NCI-H460 (cell line): ENCODE measurements at regions not wholly inside any gene's neighbourhood (a gene's known extent, or its start where the extent isn't known, plus 50 kb on each side); places are given as distances from the start of the nearest gene placed in this dataset.

ENCODE experiments used
- DNase-seq: peaks from one replicate; pipeline ENCODE4 v3.0.0-alpha.2; 2016; ENCODE audit warnings: low read depth; ENCODE audit errors: extremely low read depth

DNA sequence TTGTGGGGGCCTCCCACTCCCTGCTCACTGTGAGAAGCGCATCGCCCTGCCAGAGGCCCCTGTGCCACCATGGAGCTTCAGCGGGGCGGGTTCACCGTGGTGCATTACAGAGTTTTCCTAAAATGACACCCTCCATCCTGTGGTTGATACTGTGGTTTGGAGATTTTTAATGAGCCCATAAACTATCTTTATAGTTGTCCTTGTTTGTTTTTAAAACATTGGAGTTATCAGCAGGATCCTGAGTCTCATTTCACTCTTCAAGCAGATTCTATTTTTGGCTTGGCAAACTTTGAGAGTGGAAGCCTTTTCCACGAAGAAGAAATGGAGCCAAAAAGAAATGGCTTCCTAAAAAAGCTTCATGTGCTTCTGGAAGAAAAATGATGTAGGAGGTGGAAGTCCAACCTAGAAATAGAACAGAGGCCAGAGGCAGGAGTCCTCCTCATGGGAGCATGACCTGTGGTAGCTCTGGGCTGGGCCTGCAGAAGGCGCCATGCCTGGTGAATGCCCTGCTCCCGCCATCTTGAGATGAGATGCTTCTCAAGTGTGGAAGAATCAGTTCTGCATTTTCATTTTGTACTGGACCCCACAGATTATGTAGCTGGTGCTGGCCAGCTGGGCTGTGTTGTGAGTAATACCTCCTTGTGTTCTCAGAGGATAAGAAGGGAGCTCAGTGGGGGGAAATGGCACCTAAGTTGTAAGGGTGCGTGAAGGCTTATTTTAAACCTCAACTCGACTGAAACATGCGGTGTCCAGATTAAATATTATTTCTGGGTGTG lies 79.0 kb upstream of the RAI14 start:
- DNase-seq: no peak

DNA sequence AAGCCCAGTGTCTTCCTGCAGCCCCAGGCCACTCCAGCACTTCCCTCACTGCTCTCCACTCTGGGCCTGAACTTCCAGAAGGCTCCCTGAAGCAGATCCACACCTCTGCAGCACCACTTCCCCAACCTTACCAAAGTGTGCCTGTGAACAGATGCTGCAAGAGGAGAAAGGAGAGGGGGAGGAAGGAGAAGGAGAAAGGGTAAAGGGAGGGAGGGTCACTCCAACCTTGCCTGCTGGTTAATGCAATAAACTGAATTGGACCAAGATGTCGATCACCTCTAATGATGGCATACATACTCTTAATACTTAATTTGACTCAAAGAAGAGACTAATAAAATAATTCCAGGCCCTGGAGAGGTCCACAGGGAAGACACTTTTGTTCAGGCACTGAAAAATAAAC lies 77.2 kb upstream of the RAI14 start:
- no peak for DNase-seq

DNA sequence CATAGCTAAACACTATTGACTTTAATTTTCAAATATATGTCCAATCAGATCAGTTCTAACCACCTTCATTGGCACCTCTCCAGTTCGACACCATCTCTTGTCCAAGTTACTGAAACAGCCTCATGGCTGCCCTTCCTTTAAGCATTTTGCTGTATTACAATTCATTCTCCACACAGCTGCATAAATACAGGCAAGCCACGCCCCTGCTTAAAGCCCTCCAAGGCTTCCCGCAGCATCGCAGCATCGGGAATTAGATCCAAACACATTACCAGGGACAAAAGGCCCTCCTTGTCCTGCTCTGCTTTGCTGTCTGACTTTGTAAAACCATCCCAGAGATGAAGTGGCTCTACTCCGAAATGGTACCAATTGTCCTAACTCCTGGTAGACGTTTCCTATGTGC lies 75.1 kb upstream of the RAI14 start:
- DNase-seq: no peak

DNA sequence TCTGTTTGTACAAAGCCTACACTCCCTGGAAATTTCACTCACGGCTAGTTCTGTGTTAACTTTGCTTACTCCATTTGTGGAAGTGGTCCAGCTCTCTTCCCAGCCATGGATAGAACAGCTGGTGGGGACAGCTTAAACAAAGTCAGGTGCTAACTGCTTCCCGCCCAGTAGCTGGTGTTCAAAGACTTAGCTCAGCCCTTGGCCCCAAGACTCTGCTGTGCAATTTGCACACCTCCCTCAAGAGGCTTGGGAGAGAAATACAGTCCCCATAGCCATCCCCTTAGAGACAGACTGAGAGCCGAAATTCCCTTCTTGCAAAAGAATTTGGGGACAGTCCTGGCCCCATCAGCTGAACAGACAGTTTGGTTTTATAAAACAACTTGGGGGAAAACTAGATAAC lies 73.8 kb upstream of the RAI14 start:
- no peak for DNase-seq

DNA sequence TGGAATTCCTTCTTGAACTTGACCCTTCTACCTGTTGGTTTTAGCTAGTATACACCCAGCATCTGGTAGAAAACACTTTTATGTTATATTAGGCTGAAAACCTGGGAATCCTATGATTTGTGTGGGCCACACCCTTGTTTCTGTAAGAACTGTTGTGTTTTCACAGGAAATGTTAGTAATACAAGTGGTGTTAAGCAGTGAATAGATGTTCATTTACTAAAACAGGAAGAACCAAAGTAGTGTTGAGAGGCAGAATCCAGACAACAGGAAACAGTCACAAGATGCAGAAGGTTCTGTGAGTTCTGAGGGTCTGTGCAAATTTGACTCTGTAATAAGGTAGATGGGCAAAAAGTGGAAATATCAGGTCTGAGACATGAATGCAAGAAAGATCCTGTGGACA lies 73.0 kb upstream of the RAI14 start:
- DNase-seq: no peak

DNA sequence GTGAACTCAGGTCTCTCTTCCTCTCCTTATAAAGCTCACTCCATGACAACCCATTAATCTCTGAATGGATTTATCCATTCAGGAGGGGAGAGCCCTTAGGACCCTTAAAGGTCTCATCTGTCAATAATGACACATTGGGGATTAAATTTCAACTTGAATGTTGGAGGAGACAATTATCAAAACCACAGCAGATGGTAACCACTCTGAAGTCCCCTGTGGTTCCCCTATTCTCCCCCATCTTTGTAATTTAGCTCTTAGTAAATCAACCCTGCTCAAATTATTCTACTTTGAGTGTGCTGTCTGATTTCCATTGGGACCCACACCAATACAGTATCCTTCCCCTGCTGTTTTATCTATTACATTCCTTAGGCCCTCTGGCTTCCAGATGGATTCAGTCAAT lies 72.0 kb upstream of the RAI14 start:
- no peak for DNase-seq

DNA sequence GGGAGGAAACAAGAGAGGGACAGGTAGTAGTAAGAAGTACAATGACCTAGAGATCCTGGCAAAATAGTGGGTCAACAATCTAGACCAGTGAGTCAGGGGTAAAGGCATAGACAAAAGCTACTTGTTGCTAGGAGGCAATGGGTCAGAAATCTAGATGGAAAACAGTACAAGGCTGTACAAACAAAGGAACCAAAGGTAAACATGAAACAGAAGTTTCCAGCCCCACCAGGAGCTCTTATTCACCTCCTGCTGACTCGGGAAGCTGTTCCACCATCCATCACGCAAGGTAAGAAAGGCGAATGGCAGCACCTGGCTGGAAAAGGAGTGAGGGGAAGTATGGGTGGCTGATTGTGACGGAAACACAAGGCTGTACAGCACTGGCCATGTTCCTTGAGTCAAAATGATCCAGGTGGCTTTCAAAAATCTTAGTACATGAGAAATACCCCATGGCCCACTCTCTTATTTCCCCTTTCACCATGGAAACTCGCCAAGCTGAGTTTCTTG lies 70.5 kb upstream of the RAI14 start:
- DNase-seq: no peak

DNA sequence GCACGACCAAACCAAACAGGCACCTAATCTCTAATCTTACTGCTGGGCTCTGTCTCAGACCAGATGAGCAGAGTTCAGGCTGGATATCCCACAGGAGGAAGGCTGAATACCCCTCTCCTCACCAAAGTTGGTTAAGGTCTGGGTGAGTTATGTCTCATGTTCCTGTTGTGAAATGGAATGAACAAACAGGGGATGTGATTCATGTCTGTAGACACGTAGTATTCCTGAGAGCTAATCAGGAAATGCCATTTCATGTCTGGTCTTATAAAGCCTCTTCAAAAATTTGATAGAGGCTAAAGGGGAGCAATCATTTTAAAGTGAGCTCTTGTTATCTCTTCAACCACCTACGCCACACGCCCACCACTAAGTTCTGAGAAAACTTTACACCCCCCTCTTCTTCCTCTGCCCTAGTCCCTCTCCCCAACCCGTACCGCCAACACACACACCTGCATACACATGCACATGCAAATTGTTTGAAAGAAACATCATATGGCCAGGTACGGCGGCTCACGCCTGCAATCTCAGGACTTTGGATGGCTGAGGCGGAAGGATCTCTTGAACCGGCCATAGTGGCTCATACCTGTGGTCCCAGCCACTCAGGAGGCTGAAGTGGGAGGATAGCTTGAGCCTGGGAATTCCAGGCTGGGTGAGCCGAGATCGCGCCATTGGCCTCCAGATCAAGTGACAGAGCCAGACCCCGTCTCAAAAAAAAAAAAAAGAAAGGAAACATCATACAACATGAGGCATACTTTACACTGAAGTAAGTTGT lies 69.8 kb upstream of the RAI14 start:
- DNase-seq: peak; percentile 51

DNA sequence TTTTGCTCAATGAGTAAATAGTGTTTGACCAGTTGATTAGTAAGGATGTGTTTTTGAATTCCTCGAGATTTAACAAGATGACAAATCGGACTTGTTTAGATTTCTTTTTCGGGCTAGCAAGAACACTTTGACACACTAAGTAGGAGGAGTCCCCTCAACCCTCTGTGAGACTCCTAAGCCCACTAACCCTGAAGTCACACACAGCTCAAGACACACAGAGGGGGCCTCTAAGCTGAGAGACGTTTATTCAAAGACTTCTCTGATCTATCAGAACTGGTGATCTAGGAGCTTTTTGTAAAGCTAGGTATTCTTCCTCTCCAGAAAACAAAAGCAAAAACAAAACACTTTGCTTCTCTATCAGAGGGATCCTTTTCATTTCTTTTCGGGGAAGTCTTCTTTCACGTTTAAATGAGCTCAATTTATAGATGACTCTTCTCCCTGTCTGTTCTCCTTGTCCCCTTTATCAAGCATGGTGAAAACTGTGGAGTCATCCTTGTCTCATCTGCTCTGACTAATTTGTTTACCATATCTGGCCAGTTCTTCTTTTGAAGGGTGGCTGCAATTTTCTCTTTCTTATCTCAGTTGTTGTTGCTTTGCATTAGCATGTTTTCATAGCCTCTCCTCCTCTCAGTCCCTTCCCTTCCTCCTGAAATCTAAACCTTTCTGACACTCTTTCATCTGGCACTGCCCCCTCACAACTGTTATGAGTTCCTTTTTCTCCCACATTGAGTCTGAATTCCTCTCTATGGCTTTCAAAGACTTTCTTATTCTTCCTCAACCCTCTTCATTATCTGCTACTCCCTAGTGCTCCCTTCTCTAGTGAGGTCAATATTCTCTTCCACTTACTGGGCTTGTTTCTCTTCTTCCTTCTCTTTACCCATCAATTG lies 68.5 kb upstream of the RAI14 start:
- peak; percentile 75 for DNase-seq

DNA sequence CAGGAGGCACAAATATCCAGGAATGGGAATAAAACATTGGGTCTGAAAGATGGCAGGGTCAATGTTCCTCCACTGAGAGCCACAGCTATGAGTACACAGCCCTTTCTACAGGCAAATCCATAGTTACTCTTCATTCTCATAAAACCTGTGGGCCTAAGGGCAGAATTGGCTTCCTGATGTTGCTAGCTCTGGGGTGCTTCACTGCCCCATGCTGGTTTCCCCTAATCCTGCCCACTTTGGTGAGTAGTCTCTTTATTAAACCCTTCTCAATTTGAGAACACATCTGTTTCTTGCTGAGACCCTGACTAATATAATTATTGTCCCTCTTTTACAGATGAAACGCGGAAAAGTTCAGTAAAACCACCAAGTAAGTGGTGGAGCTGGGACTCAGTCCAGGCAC lies 66.3 kb upstream of the RAI14 start:
- DNase-seq: no peak

DNA sequence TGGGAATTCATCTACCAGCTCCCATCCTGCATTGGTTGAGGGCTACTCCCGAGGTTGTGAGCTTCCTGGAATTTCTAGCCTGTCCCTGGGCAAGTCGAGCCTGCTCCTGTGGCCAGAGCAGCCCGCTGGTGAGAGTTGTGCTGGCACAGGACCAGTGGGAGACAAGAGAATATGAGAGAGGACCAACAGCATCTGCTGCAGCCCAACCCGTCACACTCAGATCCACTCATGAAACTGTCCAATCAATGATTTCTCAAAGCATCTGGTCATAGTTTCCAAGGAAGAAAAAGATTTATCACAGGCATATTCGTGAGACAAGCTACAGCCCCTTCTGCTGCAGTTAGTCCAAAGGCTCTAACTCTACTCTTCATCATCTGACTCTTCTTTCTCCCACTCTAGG lies 64.4 kb upstream of the RAI14 start:
- no peak for DNase-seq

DNA sequence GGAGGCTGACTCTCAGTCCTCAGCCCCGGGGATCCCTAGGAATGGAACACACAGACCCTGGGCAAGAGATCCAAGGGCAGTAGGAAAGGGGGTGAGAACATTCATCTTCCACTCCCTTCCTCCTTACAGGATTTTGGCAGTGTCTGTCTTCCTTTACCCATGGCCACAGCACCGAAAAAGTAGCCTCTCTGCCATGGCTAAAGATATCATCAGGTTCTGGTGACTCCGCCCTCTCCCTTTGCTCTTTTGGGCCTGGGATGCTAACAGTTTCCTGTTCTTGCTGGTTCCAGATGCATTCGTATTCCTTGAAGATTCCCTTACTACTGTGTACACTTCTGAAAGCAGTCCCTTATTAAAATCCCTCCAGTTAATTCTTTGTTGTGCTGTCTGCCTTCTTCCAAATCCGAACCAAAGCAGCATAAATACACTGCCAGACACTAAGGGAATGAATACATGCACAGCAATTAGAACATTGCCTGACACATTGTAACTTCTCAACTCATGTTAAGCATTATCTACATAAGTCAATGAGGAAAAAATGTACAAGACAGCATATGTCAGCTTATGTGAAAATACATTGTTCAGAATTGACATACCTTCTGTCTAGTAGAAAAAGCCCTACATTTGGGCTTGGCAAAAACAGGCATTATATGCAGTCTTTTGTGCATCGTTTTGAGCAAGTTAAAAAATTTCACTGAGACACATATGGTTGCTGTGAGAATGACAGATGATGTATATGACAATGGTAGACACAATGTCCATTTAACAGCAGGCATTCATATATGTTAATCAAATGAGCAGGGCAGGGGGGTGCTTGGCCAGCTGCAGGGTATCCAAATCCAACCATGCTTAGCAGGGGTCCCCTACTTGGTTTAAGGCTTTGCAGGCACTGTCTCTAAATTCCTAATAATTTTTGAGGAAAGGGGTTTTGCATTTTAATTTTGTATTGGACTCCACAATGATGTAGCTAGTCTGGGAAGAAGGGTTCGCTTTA lies 58.8 kb upstream of the RAI14 start:
- no peak for DNase-seq

DNA sequence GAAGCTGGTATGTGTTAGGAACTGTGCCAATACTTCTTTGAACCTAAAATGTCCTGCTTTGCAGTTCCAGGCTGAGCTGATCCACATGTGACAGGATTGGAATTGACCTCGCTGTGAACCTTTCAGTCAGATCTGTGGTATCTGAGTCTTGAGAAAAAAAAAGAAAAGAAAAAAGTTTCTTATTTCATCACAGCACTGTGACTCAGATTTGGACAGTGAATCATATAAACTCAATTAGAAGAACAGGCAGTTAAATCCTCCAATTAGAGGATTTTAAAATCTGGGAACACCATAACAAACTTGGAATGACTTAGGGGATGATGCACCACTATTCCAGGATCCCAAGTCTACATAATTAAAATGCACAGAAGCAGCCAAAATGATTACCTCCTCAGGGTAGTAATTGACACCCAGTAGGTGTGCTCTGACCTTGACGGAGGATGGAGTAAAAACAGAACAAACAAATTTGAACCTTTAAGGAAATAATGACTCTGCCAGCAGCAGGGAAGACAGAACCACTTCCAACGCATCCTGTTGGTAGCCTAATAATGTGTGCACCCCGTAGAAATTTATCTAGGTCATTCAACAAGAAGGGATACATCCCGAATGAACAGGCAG lies 57.8 kb upstream of the RAI14 start:
- no peak for DNase-seq

DNA sequence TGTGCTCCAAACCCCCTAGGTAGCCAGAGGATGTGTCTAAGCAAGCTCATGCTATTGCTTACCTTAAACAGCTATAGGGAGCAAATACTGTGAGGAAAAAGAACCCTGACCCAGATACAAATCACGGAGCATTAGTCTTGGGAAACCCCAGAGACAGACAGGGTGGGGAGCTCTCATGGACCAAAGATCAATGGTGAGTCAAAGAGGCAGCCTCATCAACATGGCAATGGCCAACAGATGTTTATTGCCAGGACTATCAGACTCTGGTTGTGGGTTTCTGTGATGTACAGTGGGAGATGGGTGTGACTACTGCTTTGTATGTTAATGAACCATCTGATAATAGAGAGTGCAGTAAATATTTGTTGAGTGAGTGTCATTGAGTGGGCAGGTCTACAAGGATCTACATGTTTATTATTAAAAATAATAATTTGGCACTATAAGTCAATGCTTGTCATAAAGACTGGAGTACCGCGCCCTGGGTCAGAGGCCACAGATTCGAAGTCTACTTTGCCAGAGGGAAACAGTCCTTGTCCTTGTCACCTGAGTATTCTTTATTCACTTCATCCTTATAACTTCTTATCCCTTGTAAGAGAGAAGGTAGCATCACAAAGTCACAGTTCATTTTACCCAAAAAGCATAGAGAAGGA lies 56.5 kb upstream of the RAI14 start:
- no peak for DNase-seq

DNA sequence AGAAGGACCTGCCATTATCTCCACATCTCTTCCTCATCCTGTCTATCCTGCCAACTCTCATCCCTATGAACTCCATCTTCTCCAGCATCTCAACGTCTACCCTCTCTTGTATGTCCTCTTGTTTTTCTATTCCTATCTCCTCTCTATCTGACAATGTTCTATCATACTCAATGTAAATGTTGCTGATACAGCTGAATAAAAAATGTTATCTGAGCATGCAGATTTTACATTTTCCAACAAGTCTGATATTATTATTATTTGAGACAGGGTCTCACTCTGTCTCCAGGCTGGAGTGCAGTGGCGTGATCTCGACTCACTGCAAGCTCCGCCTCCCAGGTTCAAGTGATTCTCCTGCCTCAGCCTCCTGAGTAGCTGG lies 56.0 kb upstream of the RAI14 start:
- DNase-seq: no peak

DNA sequence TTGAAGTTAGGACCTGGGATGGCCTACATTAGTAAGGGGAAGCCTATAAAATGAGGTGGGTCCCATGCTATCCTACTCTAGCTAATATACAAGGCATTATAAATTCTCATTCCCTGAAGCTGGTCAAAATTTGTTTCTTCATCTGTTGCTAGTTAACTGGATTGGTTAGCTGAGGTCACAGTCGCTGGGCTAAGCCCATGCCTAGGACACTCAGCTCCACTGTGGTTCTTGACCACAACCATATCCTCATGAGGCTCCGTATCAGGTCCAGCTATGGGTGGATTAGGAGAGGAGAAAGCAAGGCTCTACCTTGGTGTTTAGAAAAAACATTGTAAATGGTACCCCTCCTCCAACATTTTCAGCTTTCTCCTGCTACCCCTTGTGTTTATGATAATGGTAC lies 52.8 kb upstream of the RAI14 start:
- no peak for DNase-seq

DNA sequence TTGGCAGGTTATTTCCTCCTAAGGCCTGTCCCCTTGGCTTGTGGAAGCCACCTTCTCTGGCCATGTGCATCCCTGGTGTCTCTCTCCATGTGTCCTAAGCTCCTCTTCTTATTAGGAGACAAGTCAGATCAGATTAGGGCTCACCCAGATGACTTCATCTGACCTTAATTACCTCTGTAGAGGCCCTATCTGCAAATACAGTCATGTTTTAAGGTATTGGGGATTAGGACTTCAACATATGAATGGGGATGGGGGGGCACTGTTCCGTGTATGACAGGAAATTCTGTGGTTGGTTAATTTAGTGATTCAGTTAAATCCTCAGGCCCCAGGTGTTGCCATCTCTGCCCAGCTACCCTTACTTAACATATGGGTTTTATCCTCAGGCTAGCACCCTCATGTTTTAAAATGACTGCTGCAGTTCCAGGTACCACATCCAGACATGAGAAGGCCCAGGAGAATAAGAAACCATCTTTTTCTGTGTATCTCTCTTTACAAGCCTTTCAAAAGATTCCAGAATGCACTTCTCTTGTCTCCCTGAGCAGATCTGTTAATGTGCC lies 51.9 kb upstream of the RAI14 start:
- DNase-seq: no peak

DNA sequence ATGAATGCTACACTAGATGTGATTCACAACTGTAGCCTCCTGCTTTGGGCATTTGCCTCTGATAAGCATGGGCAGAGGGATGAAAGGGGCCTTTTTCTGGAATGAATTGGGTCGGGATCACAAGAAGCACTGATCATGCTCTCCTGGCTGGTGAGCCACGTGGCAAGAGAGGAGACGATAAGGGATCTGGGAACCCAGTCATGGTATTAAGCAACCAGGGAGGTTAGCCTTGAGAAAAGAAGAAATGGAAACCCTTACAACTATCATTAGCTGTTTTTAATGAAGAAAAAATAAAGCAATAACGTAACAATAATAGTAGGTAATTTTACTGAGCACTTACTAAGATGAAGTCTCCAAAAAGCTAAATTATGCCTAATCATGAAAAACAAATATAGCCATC lies 50.0 kb upstream of the RAI14 start:
- no peak for DNase-seq
